ENCODE measurements at regions not wholly inside any gene's neighbourhood (a gene's known extent, or its start where the extent isn't known, plus 50 kb on each side); places are given as distances from the start of the nearest gene placed in this dataset.
"Not testable (repeated sequence)": the region's sequence is repeated elsewhere in the genome, so short reads cannot be mapped to it uniquely, and the experiment has no call there.

DNA sequence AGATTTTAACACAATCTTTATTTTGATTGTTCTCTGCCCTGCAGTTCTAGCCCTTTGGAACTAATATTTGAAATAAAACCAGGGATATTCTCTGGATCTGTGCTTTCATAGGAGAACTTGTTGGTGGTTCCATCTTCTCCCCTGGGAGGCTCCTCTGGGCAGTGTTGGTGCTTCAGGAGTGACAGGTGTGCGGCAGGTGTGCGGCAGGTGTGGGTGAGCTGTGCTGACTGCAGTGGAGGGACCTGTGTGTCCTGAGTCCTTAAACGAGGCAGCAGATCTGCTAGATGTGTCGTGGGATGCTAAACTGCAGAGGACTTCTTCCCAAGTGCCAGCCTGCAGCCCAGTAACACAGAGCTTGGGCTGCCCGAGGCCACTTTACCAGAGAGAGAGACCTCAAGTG lies 98.4 kb downstream of the LYZL1 start:
- Mint-ChIP-seq H3K9me3 (ENCODE audit: unreplicated experiment) (no peaks in the 10 kb centered on the region), H3K27ac (ENCODE audit: low read depth, unreplicated experiment) (no peak overlapping the region), H3K27me3 (ENCODE audit: insufficient read depth, unreplicated experiment) (peaks cover 12% of the 10 kb centered on the region), H3K36me3 (ENCODE audit: insufficient read depth, unreplicated experiment) (no peaks in the 10 kb centered on the region), H3K4me1 (ENCODE audit: insufficient read depth, unreplicated experiment) (no peaks in the 10 kb centered on the region), H3K4me3 (ENCODE audit: unreplicated experiment) (no peak overlapping the region)
- intact Hi-C loops (cut with micrococcal nuclease), result loop anchor here (5.0 kb wide), 1 partner anchor 110 kb away; no protein-coding TSS in a partner anchor
- ChIA-PET CTCF (interaction anchor here (0.6 to 1.4 kb wide), 8 partner anchors 8 to 637 kb away, joined by 3 to 5 read pairs (median 4); no protein-coding TSS in a partner anchor), POLR2A (no interaction called here)
- no peak for DNase-seq (ENCODE audit: unreplicated experiment)
- TF ChIP-seq, protein P1, sequence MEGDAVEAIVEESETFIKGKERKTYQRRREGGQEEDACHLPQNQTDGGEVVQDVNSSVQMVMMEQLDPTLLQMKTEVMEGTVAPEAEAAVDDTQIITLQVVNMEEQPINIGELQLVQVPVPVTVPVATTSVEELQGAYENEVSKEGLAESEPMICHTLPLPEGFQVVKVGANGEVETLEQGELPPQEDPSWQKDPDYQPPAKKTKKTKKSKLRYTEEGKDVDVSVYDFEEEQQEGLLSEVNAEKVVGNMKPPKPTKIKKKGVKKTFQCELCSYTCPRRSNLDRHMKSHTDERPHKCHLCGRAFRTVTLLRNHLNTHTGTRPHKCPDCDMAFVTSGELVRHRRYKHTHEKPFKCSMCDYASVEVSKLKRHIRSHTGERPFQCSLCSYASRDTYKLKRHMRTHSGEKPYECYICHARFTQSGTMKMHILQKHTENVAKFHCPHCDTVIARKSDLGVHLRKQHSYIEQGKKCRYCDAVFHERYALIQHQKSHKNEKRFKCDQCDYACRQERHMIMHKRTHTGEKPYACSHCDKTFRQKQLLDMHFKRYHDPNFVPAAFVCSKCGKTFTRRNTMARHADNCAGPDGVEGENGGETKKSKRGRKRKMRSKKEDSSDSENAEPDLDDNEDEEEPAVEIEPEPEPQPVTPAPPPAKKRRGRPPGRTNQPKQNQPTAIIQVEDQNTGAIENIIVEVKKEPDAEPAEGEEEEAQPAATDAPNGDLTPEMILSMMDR (IDR thresholded peaks at IDR 0.05; ENCODE audit: unreplicated experiment), result no peak
- no TSS peak for BruUV-seq (replicated peaks)

DNA sequence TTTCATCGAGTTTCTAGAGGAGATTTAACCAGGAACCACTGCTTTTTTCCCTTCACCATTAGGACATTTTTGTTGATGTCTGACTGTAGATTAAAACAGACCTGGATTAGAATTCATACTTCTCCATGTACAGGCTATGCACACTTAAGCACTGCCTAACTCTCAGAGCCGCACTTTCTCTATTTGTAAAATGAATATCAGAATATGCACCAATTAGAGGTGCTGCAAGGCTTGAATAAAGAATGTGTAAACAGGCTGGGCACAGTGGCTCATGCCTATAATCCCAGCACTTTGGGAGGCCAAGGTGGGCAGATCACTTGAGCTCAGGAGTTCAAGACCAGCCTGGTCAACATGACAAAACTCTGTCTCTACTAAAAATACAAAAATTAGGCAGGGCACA lies 99.2 kb downstream of the LYZL1 start:
- CTCF ChIA-PET, result interaction anchor here (0.7 to 2.1 kb wide), 3 partner anchors 60 to 1008 kb away, joined by 3 to 8 read pairs (median 3); no protein-coding TSS in a partner anchor
- H3K27me3 Mint-ChIP-seq (ENCODE audit: insufficient read depth, unreplicated experiment); BruUV-seq (replicated peaks); H3K4me1 Mint-ChIP-seq (ENCODE audit: insufficient read depth, unreplicated experiment); H3K27ac Mint-ChIP-seq (ENCODE audit: low read depth, unreplicated experiment); H3K4me3 Mint-ChIP-seq (ENCODE audit: unreplicated experiment); POLR2A ChIA-PET; H3K9me3 Mint-ChIP-seq (ENCODE audit: unreplicated experiment); DNase-seq (ENCODE audit: unreplicated experiment); H3K36me3 Mint-ChIP-seq (ENCODE audit: insufficient read depth, unreplicated experiment): not testable (repeated sequence)
- intact Hi-C loops (cut with micrococcal nuclease), result loop anchor here (5.0 kb wide), 1 partner anchor 109 kb away; no protein-coding TSS in a partner anchor

DNA sequence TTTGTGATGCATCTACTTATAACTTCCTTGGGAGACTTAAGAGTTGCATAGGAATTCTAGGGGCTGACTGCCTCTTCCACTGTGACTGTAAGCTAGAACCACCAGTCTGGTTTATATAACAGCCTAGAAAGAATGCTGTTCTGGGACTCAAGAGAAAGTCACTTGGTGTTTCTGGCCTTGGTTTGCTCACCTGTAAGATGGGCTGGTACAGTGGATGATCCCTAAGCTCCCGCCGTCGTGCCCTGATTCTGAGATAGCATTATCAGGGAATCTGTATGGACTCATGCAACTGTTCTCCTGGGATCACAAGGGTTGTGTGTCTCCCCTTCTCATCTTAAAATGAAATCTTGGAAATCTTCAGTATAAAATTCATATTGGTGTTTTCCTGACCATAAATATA lies 100.6 kb downstream of the LYZL1 start:
- Mint-ChIP-seq H3K27ac (ENCODE audit: low read depth, unreplicated experiment) (no peak overlapping the region), H3K4me1 (ENCODE audit: insufficient read depth, unreplicated experiment) (no peaks in the 10 kb centered on the region), H3K27me3 (ENCODE audit: insufficient read depth, unreplicated experiment) (peaks cover 8% of the 10 kb centered on the region), H3K36me3 (ENCODE audit: insufficient read depth, unreplicated experiment) (no peaks in the 10 kb centered on the region), H3K9me3 (ENCODE audit: unreplicated experiment) (no peaks in the 10 kb centered on the region), H3K4me3 (ENCODE audit: unreplicated experiment) (no peak overlapping the region)
- no TSS peak for BruUV-seq (replicated peaks)
- DNase-seq (ENCODE audit: unreplicated experiment), result no peak
- POLR2A ChIA-PET, result no interaction called here
- TF ChIP-seq, protein P1 (IDR thresholded peaks at IDR 0.05; ENCODE audit: unreplicated experiment), result no peak
- intact Hi-C loops (cut with micrococcal nuclease), result loop anchor here (5.0 kb wide), 1 partner anchor 108 kb away; no protein-coding TSS in a partner anchor
- CTCF ChIA-PET, result interaction anchor here (0.6 to 2.1 kb wide), 3 partner anchors 12 to 59 kb away, joined by 3 to 8 read pairs (median 5); no protein-coding TSS in a partner anchor

DNA sequence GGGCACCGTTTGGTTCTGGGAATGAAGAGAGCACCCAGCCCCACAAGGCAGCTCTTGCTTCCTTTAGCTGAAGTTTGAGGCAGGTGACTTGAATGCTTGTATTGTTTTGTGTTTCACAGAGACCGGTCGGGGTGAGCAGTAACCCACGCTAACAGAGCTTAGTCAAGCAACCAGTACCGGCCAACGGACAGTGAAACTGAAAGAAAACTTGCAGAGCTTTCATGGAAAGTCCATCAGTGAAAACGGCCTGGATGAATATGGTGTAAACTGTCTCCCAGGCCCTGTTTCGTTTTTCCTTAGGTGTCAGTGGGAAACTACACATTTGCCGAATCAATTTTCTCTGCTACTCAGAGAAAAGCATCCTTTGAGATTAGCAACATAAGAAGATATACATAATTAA lies 101.1 kb downstream of the LYZL1 start:
- intact Hi-C loops (cut with micrococcal nuclease), result loop anchor here (5.0 kb wide), 2 partner anchors 107 to 728 kb away; no protein-coding TSS in a partner anchor
- H3K4me1 Mint-ChIP-seq (ENCODE audit: insufficient read depth, unreplicated experiment), result no peaks in the 10 kb centered on the region
- H3K27ac Mint-ChIP-seq (ENCODE audit: low read depth, unreplicated experiment), result no peak overlapping the region
- BruUV-seq (replicated peaks), result no TSS peak
- no peaks in the 10 kb centered on the region for H3K9me3 Mint-ChIP-seq (ENCODE audit: unreplicated experiment)
- no peaks in the 10 kb centered on the region for H3K36me3 Mint-ChIP-seq (ENCODE audit: insufficient read depth, unreplicated experiment)
- DNase-seq (ENCODE audit: unreplicated experiment), result no peak
- no peak overlapping the region for H3K4me3 Mint-ChIP-seq (ENCODE audit: unreplicated experiment)
- TF ChIP-seq, protein P1 (IDR thresholded peaks at IDR 0.05; ENCODE audit: unreplicated experiment), result no peak
- peaks cover 8% of the 10 kb centered on the region for H3K27me3 Mint-ChIP-seq (ENCODE audit: insufficient read depth, unreplicated experiment)
- ChIA-PET CTCF (interaction anchor here (1.5 to 2.1 kb wide), 2 partner anchors 12 to 58 kb away, joined by 5 to 8 read pairs; no protein-coding TSS in a partner anchor), POLR2A (no interaction called here)

Measured in MCF 10A (cell line).